Gastroesophageal sphincter (tissue), 4 donors: ENCODE measurements at regions not wholly inside any gene's neighbourhood (a gene's known extent, or its start where the extent isn't known, plus 50 kb on each side); places are given as distances from the start of the nearest gene placed in this dataset.
A peak's percentile ranks its signal among the peaks of the same experiment; 100 is the strongest.

Experiments
- ATAC-seq: fragments of 150-250 bp; one replicate; pipeline ENCODE4 v1.9.1; 2016; ENCODE audit warnings: mild to moderate bottlenecking, moderate library complexity
- H3K27ac ChIP-seq, 4 donors: fragments of 200-600 bp; sonication (generic) in 3 of 4; 1 replicate in 3 of 4; 2 replicates in 1 of 4; pipeline ENCODE4 v1.5.1; 2016 to 2019
- H3K27me3 ChIP-seq: fragments of 200-600 bp; sonication (generic); one replicate; pipeline ENCODE4 v1.5.1; 2019
- H3K36me3 ChIP-seq, 2 donors: fragments of 200-600 bp; sonication (generic); one replicate each; pipeline ENCODE4 v1.5.1; 2019; ENCODE audit warnings: control low read depth in 1 of 2
- H3K4me1 ChIP-seq, 3 donors: fragments of 200-600 bp; sonication (generic); 1 replicate in 2 of 3; 2 replicates in 1 of 3; pipeline ENCODE4 v1.5.1; 2016 to 2019; ENCODE audit warnings: control low read depth in 2 of 3
- H3K4me3 ChIP-seq, 2 donors: fragments of 200-600 bp; sonication (generic); one replicate each; pipeline ENCODE4 v1.5.1; 2019; ENCODE audit warnings: mild to moderate bottlenecking in 1 of 2, moderate library complexity in 1 of 2
- H3K9me3 ChIP-seq, 3 donors: fragments of 200-600 bp; sonication (generic); one replicate each; pipeline ENCODE4 v1.5.1; 2017 to 2019; ENCODE audit warnings: control low read depth in 2 of 3
- EP300 ChIP-seq: sonication (generic); formaldehyde crosslinking; IDR thresholded peaks from one replicate; pipeline ENCODE4 v1.6.1; 2017; ENCODE audit warnings: antibody characterized with exemption, mild to moderate bottlenecking
- POLR2A ChIP-seq, 2 donors: fragments of 450-650 bp; IDR thresholded peaks; one replicate each; pipeline ENCODE4 v1.6.1; 2017; ENCODE audit warnings: antibody characterized with exemption in 2 of 2, mild to moderate bottlenecking in 2 of 2, moderate library complexity in 1 of 2
- POLR2AphosphoS5 ChIP-seq: sonication (generic); formaldehyde crosslinking; IDR thresholded peaks from one replicate; pipeline ENCODE4 v1.6.1; 2017; ENCODE audit warnings: antibody characterized with exemption
- WGBS, 2 donors: methylation state at CpG; one replicate each; pipeline ENCODE4 v1.1.5; 2018; ENCODE audit warnings: low coverage in 1 of 2; 5-methylcytosine and 5-hydroxymethylcytosine counted together
- TF ChIP-seq, protein P1 (sequence below), 4 experiments: fragments of 200-600 bp in 2 of 4; fragments of 450-650 bp in 2 of 4; sonication (generic) in 1 of 4; IDR thresholded peaks; one replicate each; pipeline ENCODE4 v1.5.1; 2017 to 2019; ENCODE audit warnings: antibody characterized with exemption in 4 of 4, mild to moderate bottlenecking in 2 of 4, moderate library complexity in 2 of 4

DNA sequence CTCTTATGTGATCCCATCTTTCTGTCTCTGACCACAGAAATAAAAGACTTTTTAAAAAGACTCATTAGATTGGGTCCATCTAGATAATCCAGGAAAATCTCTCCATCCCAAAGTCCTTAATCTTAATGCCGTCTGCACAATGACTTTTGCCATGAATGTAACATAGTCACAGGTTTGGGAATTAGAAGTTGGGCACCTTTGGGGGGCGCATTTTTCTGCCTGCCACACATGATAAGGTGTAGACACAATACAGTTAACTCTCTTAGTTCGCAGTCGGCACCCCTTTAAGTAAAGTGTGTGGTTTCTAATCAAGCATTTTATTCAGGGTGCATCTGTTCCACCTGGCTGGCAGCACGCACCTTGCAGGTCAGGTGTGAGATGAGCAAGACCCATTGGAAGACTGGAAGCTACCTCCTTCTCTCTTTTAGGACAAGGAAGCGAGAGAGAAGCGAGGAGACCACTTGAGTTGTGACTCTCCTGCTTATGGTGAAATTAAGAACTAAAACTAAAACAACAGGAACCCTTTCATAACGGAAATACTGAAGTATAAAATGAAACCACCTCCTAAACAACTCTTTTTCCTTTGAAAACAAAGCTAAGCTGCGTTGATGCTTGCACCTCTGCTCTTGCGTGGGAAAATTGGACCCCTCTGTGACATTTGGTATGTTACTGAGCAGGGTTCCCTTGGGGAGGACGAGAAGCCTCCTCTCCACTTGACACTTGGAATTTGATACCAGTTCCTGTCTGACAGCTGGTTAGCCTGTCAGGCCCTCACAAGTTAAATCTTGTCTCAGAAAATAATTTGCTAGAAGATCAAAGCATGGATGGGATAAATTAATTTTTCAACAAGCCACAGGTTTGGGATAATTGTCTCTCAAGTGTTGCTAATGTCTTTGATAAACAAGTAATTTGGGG is 304.6 kb upstream of the DMRT1 start:
- H3K9me3 ChIP-seq, result no peaks in the 10 kb centered on the region
- no peaks in the 10 kb centered on the region for H3K36me3 ChIP-seq
- peaks cover 0 to 21% (median 0%) of the 10 kb centered on the region in 3 donors for H3K4me1 ChIP-seq
- TF ChIP-seq EP300 (no peak), POLR2AphosphoS5 (no peak), POLR2A (IDR thresholded peaks at IDR 0.05) (no peak)
- TF ChIP-seq, protein P1, sequence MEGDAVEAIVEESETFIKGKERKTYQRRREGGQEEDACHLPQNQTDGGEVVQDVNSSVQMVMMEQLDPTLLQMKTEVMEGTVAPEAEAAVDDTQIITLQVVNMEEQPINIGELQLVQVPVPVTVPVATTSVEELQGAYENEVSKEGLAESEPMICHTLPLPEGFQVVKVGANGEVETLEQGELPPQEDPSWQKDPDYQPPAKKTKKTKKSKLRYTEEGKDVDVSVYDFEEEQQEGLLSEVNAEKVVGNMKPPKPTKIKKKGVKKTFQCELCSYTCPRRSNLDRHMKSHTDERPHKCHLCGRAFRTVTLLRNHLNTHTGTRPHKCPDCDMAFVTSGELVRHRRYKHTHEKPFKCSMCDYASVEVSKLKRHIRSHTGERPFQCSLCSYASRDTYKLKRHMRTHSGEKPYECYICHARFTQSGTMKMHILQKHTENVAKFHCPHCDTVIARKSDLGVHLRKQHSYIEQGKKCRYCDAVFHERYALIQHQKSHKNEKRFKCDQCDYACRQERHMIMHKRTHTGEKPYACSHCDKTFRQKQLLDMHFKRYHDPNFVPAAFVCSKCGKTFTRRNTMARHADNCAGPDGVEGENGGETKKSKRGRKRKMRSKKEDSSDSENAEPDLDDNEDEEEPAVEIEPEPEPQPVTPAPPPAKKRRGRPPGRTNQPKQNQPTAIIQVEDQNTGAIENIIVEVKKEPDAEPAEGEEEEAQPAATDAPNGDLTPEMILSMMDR (IDR thresholded peaks at IDR 0.05), result no peak
- H3K27me3 ChIP-seq, result no peaks in the 10 kb centered on the region
- ATAC-seq, result no peak
- no peak overlapping the region for H3K4me3 ChIP-seq
- 82 to 87% methylated on average over 6 to 11 of the region's 11 CpGs for WGBS, 2 donors
- no peak overlapping the region for H3K27ac ChIP-seq

DNA sequence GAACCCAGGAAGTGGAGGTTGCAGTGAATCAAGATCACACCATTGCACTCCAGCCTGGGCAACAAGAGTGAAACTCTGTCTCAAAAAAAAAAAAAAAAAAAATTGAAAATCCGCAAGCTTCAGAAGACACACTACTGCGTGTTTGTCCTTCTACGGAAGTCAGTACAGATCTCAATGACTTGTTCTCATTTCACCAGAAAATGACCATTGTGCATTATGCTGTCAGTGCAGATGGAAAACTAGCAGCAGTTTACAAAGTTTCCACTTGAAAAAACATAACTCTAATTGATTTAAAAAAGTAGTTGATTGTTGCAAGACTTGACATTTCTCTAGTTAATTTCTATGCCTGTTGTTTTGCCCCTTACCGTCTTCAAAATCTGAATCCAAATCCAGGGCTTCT is 298.0 kb upstream of the DMRT1 start:
- Histone ChIP-seq H3K27me3 (no peaks in the 10 kb centered on the region), H3K36me3 (no peaks in the 10 kb centered on the region), H3K4me3 (no peak overlapping the region), H3K4me1 (peaks cover 7 to 33% (median 9%) of the 10 kb centered on the region in 3 donors), H3K9me3 (no peaks in the 10 kb centered on the region), H3K27ac (no peak overlapping the region)
- no peak for TF ChIP-seq EP300
- TF ChIP-seq POLR2AphosphoS5, result no peak
- TF ChIP-seq, protein P1 (IDR thresholded peaks at IDR 0.05), result no peak
- no peak for TF ChIP-seq POLR2A (IDR thresholded peaks at IDR 0.05)
- no peak for ATAC-seq
- WGBS, 2 donors, result 76 to 77% methylated on average over 4 of the region's 4 CpGs

DNA sequence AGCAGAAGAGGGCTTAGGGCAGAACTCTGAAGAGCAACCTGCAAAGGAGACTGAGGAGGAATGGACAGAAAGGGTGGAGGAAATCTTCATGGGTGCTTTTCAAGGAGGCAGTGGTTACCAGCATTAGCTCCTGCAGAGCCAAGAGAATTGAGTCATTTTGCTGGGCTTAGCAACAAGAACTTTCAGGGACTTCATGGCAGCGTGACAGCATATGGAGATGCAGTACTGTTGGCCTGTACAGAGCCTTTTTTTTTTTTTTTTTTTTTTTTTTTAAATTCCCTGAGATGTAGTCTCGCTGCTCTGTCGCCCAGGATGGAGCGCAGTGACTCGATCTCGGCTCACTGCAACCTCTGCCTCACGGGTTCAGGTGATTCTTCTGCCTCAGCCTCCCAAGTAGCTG is 296.0 kb upstream of the DMRT1 start:
- Histone ChIP-seq H3K27ac (peak overlapping the region in 3 of 4 donors; percentile 36 to 69 (median 38)), H3K9me3 (no peaks in the 10 kb centered on the region), H3K4me3 (no peak overlapping the region), H3K27me3 (no peaks in the 10 kb centered on the region), H3K36me3 (no peaks in the 10 kb centered on the region), H3K4me1 (peaks cover 7 to 37% (median 9%) of the 10 kb centered on the region in 3 donors)
- 48% methylated on average over 3 to 7 of the region's 7 CpGs for WGBS, 2 donors
- ATAC-seq, result peak; percentile 85
- no peak for TF ChIP-seq POLR2A (IDR thresholded peaks at IDR 0.05)
- no peak for TF ChIP-seq EP300
- TF ChIP-seq POLR2AphosphoS5, result peak; percentile 29
- TF ChIP-seq, protein P1 (IDR thresholded peaks at IDR 0.05), result no peak

DNA sequence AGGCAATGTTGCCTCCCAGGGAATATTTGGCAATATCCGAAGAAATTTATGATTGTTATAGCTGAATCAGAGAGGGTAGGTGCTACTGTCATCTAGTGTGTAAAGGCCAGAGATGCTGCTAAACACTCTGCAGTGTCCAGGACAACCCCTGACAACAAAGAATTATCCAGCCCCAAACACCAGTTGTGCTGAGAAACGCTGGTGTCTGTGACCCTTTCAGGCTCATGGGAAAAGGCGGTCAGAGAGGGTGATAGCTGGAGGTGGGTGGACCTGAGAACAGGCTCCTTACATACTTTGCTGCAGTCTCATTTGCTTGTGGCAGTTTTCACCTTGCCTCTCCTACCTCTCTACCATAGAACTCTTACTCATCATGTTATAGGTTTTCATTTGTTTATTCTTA is 295.3 kb upstream of the DMRT1 start:
- Histone ChIP-seq H3K4me3 (no peak overlapping the region), H3K27me3 (no peaks in the 10 kb centered on the region), H3K27ac (peak overlapping the region in 3 of 4 donors; percentile 36 to 69 (median 38)), H3K9me3 (no peaks in the 10 kb centered on the region), H3K4me1 (peaks cover 7 to 37% (median 9%) of the 10 kb centered on the region in 3 donors), H3K36me3 (no peaks in the 10 kb centered on the region)
- TF ChIP-seq EP300 (no peak), POLR2A (IDR thresholded peaks at IDR 0.05) (no peak), POLR2AphosphoS5 (no peak)
- TF ChIP-seq, protein P1 (IDR thresholded peaks at IDR 0.05), result no peak
- no peak for ATAC-seq
- 30 to 63% methylated on average over 2 to 3 of the region's 3 CpGs for WGBS, 2 donors
